NCI-H1930 (cell line): ENCODE measurements at regions not wholly inside any gene's neighbourhood (a gene's known extent, or its start where the extent isn't known, plus 50 kb on each side); places are given as distances from the start of the nearest gene placed in this dataset.

Experiments used
- DNase-seq, 2 experiments: peaks; one replicate each; lab custom pipeline; 2025; lab: John Stamatoyannopoulos, UW

DNA sequence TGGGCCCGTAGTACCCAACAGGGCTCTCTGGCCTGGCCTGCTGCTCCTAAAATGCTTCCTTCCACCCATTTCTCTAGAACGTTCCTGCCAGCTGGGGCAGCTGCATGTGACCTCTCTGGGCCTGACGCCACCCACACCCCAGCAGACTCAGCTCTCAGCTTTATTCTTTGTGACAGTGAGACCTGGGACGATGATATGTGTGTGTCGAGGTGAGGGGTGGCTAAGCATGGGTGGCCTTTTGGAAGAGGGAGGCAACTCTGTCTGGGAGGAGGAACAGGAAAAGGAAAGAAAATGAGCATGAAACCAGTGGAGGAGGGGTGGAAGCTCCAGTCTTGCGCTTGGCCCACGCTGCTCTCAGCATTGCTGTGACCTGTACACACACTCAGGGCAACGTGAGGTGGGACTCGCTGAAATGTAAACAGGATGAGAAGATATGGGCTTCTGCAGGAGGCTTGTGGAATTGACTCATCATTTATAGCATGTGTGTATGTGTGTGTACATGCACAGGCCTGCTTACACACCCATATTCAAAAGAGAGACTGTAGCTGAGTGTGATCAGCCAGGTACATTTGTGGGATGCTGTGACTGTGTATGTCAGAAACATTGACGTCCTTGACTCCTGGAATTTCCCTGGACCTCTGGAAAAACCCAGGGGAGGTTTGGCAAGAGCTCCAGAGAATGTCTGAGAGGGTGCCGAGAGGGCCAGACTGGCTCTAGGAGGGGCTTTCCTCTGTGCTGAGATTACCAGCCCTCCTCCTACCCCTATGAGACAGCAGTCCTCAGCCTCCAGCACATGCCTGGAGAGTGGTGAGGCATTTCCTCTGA, 137.9 kb downstream of the PJA1 start:
- DNase-seq, result no peak

- DNase-seq, result no peak
These were observed 139.4 kb downstream of the PJA1 start for GRCh38 chrX:69025802-69026301.

- DNase-seq, result no peak
These were observed 140.3 kb downstream of the PJA1 start for GRCh38 chrX:69024931-69025330.

- DNase-seq, result no peak
These were observed 141.0 kb downstream of the PJA1 start for GRCh38 chrX:69024161-69024736.

GRCh38 chrX:69022430-69022829, 142.8 kb downstream of the PJA1 start:
- no peak for DNase-seq

DNA sequence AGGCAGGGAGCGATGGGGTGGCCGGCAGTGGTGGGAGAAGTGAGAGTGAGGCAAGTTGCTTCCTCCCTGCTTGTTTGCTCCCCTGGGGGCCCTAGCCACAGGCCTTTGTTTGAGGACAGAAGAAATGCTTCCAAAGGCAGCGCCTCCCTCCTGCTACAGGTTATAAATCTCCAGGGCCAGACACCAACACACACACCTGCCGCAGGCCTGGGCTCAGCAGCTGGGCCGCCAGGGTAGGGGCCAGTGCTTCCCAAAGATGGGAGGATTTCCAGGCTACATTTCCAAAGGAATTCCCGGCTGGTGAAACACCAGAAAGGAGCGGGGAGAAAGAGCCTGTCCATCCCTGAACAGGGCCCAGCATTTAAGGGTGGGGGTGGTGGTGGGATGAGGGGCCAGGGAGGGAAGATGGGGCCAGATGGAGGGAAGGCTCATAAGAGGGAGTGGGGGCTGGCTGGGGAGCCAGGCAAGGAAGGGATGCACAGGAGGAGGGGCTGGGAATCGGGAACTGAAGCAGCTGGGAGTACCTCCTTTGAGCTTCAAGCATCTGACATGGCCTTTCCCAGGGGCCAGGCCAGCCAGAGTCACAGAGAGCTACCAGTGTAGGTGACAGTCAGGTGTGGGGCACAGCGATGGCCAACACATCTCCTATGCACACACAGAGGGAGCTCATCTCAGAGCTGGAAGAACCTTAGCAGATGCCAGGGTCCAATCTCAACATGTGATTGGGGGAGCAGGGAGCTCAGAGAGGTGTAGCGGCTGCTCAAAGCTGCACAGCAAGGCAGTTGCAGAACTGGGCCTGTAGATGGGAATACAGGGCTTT, 143.9 kb downstream of the PJA1 start:
- DNase-seq, result no peak

- DNase-seq, result no peak
These were observed 144.9 kb downstream of the PJA1 start for GRCh38 chrX:69020316-69020715.

- DNase-seq, result no peak
These were observed 146.0 kb downstream of the PJA1 start for GRCh38 chrX:69019073-69019890.

DNA sequence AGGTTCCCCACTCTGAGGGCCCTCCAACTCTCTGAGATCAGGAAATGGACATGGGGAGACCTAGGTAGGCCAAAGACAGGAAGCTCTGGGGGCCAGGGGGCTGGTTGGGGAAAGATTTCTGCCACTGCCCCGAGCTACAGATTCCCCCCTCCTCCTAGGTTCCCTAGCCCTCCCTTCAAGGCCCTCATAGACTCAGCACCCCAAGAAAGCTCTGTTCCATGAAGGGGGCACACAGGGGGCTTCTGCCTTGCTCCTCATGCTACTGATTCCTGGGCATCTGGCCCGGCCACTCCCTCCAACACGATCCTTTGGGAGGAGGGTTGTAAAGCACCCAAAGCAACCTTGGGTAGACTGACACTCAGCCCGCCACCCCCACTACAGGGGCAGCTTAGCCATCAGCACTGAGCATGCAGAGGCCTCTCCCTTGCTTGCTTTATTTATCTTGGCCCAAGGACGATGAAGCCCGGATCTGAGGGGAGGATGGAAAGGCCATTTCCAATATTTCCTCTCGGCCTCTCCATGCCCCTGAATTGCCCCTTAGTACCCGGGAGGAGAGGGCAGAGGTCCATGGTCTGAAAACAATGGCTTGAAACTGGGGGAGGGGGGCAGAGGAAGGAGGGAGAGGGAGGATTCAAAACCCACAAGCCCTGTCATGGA, 146.7 kb downstream of the PJA1 start:
- no peak for DNase-seq

DNA sequence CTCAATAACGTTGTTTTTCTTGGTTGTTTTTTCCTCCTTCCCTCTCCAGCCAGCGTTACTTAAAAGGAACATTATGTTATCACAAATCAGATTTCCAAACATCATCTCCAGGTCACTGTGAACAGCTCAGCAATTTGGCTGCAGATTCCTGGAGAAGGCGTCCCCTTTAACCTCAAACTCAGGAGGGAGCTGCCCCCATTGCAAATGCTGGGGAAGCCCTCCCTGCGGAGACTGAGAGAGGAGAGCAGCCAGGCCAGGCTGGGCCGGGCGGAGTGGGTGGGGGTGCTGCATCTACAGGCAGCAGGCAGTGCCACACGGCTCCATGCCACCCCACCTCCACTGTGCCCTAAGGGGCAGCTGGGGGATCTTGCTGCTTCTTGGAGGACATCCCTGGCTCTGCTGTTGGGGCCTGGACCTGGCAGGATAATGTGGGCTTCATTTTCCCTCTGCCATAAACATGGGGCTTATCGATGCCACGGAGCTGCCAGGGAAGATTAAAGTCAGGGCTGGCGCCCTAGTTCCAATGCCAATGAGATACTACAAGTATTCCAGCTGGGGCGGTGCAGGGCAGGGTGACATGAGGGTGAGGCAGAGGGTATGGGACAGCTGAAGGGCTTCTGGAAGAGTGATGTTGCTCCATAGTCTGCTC, 148.8 kb downstream of the PJA1 start:
- DNase-seq, result no peak

GRCh38 chrX:69015564-69016292, 149.5 kb downstream of the PJA1 start:
- DNase-seq, result no peak

DNA sequence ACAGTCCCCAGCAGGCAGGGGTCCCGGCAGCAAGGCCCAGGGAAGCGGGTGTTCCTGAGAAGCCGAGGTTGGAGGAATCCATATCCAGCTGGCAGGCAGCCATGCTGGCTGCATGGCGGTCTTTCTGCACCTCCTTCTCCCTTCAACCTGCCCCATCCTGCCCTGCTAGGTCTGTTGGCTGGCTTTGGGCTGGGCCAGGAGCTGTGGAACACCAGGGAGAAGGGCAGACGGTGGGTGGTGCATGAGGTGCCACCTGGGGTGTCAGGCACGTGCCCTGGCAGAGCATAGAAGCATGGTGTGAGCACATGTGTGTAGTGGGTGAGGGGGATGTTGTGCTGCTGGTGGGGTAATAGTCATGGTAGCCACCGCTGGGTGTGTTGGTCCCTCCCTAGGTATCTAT, 150.1 kb downstream of the PJA1 start:
- no peak for DNase-seq

DNA sequence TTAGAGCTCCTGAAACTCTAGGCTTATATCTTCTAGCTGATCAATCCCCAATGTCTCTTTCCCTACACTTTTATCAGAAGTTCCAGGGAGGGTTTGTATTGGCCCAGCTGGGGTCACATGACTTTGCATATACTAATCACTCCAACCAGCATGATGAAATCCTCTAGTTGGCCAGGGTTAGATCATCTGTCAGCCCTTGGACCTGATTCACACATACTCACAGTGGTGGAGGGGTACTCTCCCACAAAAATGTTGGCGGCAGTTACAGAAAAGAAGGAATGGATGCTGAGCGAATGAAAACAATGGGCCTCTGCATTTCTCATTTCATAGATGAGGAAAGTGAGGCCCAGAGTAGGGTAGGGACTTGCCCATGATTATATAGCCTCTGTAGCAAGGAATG, 151.1 kb downstream of the PJA1 start:
- no peak for DNase-seq

- no peak for DNase-seq
These were observed 154.9 kb downstream of the PJA1 start for GRCh38 chrX:69010339-69010738.

- no peak for DNase-seq
These were observed 164.4 kb downstream of the PJA1 start for GRCh38 chrX:69000877-69001276.

GRCh38 chrX:68999931-69000330, 165.3 kb downstream of the PJA1 start:
- DNase-seq, result no peak

DNA sequence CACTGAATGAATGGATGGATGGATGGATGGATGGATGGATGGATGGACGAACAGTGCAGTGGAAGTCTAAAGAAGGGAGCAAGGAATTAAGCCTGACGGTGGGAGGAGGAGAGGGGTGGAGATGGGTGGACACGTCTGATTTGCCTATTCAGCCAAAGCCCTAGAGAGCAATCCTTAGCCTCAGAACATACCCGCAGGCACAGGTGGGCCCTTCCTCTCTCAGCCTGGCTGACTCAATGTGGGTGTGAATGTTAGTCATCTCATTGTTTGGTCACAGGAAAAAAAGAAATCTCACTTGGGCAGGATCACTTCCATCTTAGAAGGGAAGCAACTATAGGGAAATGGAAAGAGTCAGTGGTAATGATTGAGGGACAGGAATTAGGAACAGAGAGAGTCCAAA, 165.9 kb downstream of the PJA1 start:
- no peak for DNase-seq

GRCh38 chrX:68998716-68999115, 166.5 kb downstream of the PJA1 start:
- no peak for DNase-seq

- DNase-seq, result no peak
These were observed 167.3 kb downstream of the PJA1 start for GRCh38 chrX:68997911-68998310.

GRCh38 chrX:68997511-68997910, 167.7 kb downstream of the PJA1 start:
- DNase-seq, result no peak
